ENCODE measurements at regions not wholly inside any gene's neighbourhood (a gene's known extent, or its start where the extent isn't known, plus 50 kb on each side); places are given as distances from the start of the nearest gene placed in this dataset.

GRCh38 chrY:20961512-20961911 is 205.6 kb downstream of the RPS4Y2 start:
- no peaks in the 10 kb centered on the region for H4K20me1 ChIP-seq (ENCODE audit: insufficient read depth, low read length)
- H2AFZ ChIP-seq (ENCODE audit: low read length), result no peak overlapping the region
- H3K4me3 ChIP-seq (ENCODE audit: low read depth, low read length, poor library complexity, severe bottlenecking), result no peak overlapping the region
- no peaks in the 10 kb centered on the region for H3K36me3 ChIP-seq (ENCODE audit: insufficient read depth, low read length)
- ChIA-PET POLR2A (no interaction called here), CTCF (ENCODE audit: unreplicated experiment) (no interaction called here)
- no peaks in the 10 kb centered on the region for H3K79me2 ChIP-seq (ENCODE audit: insufficient read depth, low read depth, low read length)
- no TSS peak for BruUV-seq (replicated peaks)
- no peak overlapping the region for H3K4me2 ChIP-seq (ENCODE audit: low read length)
- no peak for DNase-seq (ENCODE audit: low spot score)
- no peak overlapping the region for H3K27ac ChIP-seq (ENCODE audit: low read depth, low read length, poor library complexity, severe bottlenecking)
- H3K9me3 ChIP-seq (ENCODE audit: low read length), result no peaks in the 10 kb centered on the region
- TF ChIP-seq EZH2phosphoT487 (IDR thresholded peaks at IDR 0.05; ENCODE audit: borderline replicate concordance, low read depth, low read length) (no peak), CTCF (conservative IDR thresholded peaks at IDR 0.05; ENCODE audit: low read length) (no peak)
- H3K4me1 ChIP-seq (ENCODE audit: insufficient read depth, low read length, poor library complexity, severe bottlenecking), result no peaks in the 10 kb centered on the region
- no peaks in the 10 kb centered on the region for H3K9me2 ChIP-seq (ENCODE audit: insufficient read depth, low read length)
- intact Hi-C loops (cut with micrococcal nuclease; ENCODE audit: unreplicated experiment), result no loop called here

DNA sequence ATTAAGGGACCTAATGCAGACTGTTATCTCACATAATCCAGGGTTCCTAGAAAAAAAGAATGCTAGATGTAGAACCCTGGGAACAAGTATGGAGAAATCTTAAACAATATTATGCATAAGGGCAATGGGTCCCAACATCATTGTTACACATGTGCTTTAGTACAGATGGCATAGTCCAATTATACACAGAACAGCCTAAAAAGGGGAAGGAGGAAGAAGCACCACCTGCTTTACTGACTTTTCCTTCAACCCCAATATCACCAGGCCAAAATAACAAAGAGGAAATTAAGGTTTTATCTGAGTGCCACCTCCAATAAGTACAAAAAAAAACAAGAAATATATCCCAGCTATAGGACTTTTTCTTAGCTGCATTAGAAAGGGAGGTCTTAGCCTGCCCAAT is 211.9 kb downstream of the RPS4Y2 start:
- no TSS peak for BruUV-seq (replicated peaks)
- Histone ChIP-seq H3K27ac (ENCODE audit: low read depth, low read length, poor library complexity, severe bottlenecking) (no peak overlapping the region), H3K36me3 (ENCODE audit: insufficient read depth, low read length) (no peaks in the 10 kb centered on the region), H3K79me2 (ENCODE audit: insufficient read depth, low read depth, low read length) (no peaks in the 10 kb centered on the region), H4K20me1 (ENCODE audit: insufficient read depth, low read length) (no peaks in the 10 kb centered on the region), H3K4me1 (ENCODE audit: insufficient read depth, low read length, poor library complexity, severe bottlenecking) (no peaks in the 10 kb centered on the region), H3K9me2 (ENCODE audit: insufficient read depth, low read length) (no peaks in the 10 kb centered on the region), H2AFZ (ENCODE audit: low read length) (no peak overlapping the region), H3K4me3 (ENCODE audit: low read depth, low read length, poor library complexity, severe bottlenecking) (no peak overlapping the region), H3K4me2 (ENCODE audit: low read length) (no peak overlapping the region), H3K9me3 (ENCODE audit: low read length) (no peaks in the 10 kb centered on the region)
- ChIA-PET POLR2A (no interaction called here), CTCF (ENCODE audit: unreplicated experiment) (no interaction called here)
- TF ChIP-seq CTCF (conservative IDR thresholded peaks at IDR 0.05; ENCODE audit: low read length) (no peak), EZH2phosphoT487 (IDR thresholded peaks at IDR 0.05; ENCODE audit: borderline replicate concordance, low read depth, low read length) (no peak)
- no peak for DNase-seq (ENCODE audit: low spot score)
- intact Hi-C loops (cut with micrococcal nuclease; ENCODE audit: unreplicated experiment), result no loop called here

- BruUV-seq (replicated peaks), result no TSS peak
- H3K4me3 ChIP-seq (ENCODE audit: low read depth, low read length, poor library complexity, severe bottlenecking), result no peak overlapping the region
- TF ChIP-seq EZH2phosphoT487 (IDR thresholded peaks at IDR 0.05; ENCODE audit: borderline replicate concordance, low read depth, low read length) (no peak), CTCF (conservative IDR thresholded peaks at IDR 0.05; ENCODE audit: low read length) (no peak)
- no peaks in the 10 kb centered on the region for H3K9me2 ChIP-seq (ENCODE audit: insufficient read depth, low read length)
- intact Hi-C loops (cut with micrococcal nuclease; ENCODE audit: unreplicated experiment), result no loop called here
- ChIA-PET POLR2A (no interaction called here), CTCF (ENCODE audit: unreplicated experiment) (no interaction called here)
- DNase-seq (ENCODE audit: low spot score), result no peak
- no peak overlapping the region for H3K4me2 ChIP-seq (ENCODE audit: low read length)
- H3K9me3 ChIP-seq (ENCODE audit: low read length), result no peaks in the 10 kb centered on the region
- no peaks in the 10 kb centered on the region for H3K36me3 ChIP-seq (ENCODE audit: insufficient read depth, low read length)
- H3K4me1 ChIP-seq (ENCODE audit: insufficient read depth, low read length, poor library complexity, severe bottlenecking), result no peaks in the 10 kb centered on the region
- H3K79me2 ChIP-seq (ENCODE audit: insufficient read depth, low read depth, low read length), result no peaks in the 10 kb centered on the region
- no peak overlapping the region for H3K27ac ChIP-seq (ENCODE audit: low read depth, low read length, poor library complexity, severe bottlenecking)
- no peaks in the 10 kb centered on the region for H4K20me1 ChIP-seq (ENCODE audit: insufficient read depth, low read length)
- H2AFZ ChIP-seq (ENCODE audit: low read length), result no peak overlapping the region
Measured at GRCh38 chrY:20968237-20968636, 212.3 kb downstream of the RPS4Y2 start.
